HepG2 (cell line): ENCODE measurements at regions not wholly inside any gene's neighbourhood (a gene's known extent, or its start where the extent isn't known, plus 50 kb on each side); places are given as distances from the start of the nearest gene placed in this dataset.

ENCODE experiments used
- ATAC-seq: fragments of 200-7000 bp; cut with Tn5 transposase; 3 replicates; pipeline ENCODE4 v1.9.1; 2020; ENCODE audit warnings: mild to moderate bottlenecking, moderate library complexity
- BruUV-seq: library from RNA; stranded (reverse); fragments of 400-500 nt; replicated peaks from 2 replicates; lab custom pipeline; 2021; lab: Mats Ljungman, UMichigan
- CTCF ChIA-PET: fragments of 300-600 bp; formaldehyde crosslinking; extraction: SDS; loops from one replicate; lab custom pipeline; 2021; ENCODE audit warnings: low total read pairs, inconsistent platforms, low intra/inter-chr PET ratio; lab: Yijun Ruan, JAX
- POLR2A ChIA-PET: fragments of 350-600 bp; sonication (Branson Sonifier 250); formaldehyde crosslinking; loops from one replicate; lab custom pipeline; 2020; ENCODE audit warnings: antibody characterized with exemption, inconsistent platforms; lab: Yijun Ruan, JAX
- DNase-seq: peaks from one replicate; pipeline ENCODE4 v3.0.0-alpha.2; 2015; ENCODE audit warnings: low spot score
- FAIRE-seq: peaks from 3 replicates; lab custom pipeline; 2011; peaks lifted over from hg19 to GRCh38; lab: Jason Lieb, UNC
- H2AFZ ChIP-seq: one replicate; pipeline ENCODE4 v1.6.1; 2011; ENCODE audit warnings: low read length, inconsistent platforms
- H3K27ac ChIP-seq: fragments of 300-600 bp; 3 replicates; pipeline ENCODE4 v1.8.0; 2011; ENCODE audit warnings: mixed run types, mild to moderate bottlenecking, mixed read lengths, low read length, inconsistent platforms; ENCODE audit not compliant: insufficient read depth; ENCODE audit errors: extremely low read length
- H3K27me3 ChIP-seq, 2 experiments: fragments of 200-600 bp in 1 of 2; 2 replicates in 1 of 2; 3 replicates in 1 of 2; pipeline versions ENCODE4 v1.6.0 to v1.8.0; 2011; ENCODE audit warnings: low read length in 2 of 2, mild to moderate bottlenecking in 2 of 2, moderate library complexity in 2 of 2, inconsistent platforms in 1 of 2; ENCODE audit not compliant: insufficient read depth in 2 of 2, control insufficient read depth in 1 of 2
- H3K36me3 ChIP-seq, 2 experiments: fragments of 200-600 bp in 1 of 2; replicated peaks in 1 of 2; 2 replicates in 1 of 2; 3 replicates in 1 of 2; pipeline versions ENCODE4 v1.5.1 to v1.8.0; 2011; ENCODE audit warnings: low read length in 2 of 2, inconsistent platforms in 1 of 2; ENCODE audit not compliant: insufficient read depth in 2 of 2, control insufficient read depth in 1 of 2
- H3K4me1 ChIP-seq: 2 replicates; pipeline ENCODE4 v1.5.1; 2012; ENCODE audit warnings: low read length, inconsistent platforms; ENCODE audit not compliant: insufficient read depth
- H3K4me2 ChIP-seq: 2 replicates; pipeline ENCODE4 v1.6.0; 2011; ENCODE audit warnings: low read depth, low read length, inconsistent platforms
- H3K4me3 ChIP-seq, 3 experiments: fragments of 200-600 bp in 1 of 3; sonication (generic), shearing (Covaris generic) in 1 of 3; replicated peaks in 1 of 3; 2 replicates each; pipeline ENCODE4 v1.5.1; 2011 to 2016; ENCODE audit warnings: low read length in 3 of 3, inconsistent platforms in 2 of 3, low read depth in 2 of 3, mild to moderate bottlenecking in 2 of 3, control low read depth in 1 of 3, mixed read lengths in 1 of 3; ENCODE audit not compliant: insufficient read depth in 1 of 3
- H3K79me2 ChIP-seq: one replicate; pipeline ENCODE4 v1.6.1; 2011; ENCODE audit warnings: low read length, inconsistent platforms; ENCODE audit not compliant: insufficient read depth
- H3K9ac ChIP-seq: 2 replicates; pipeline ENCODE4 v1.6.0; 2011; ENCODE audit warnings: mild to moderate bottlenecking, low read depth, low read length, inconsistent platforms; ENCODE audit not compliant: insufficient read depth
- H3K9me3 ChIP-seq: 2 replicates; pipeline ENCODE4 v1.5.1; 2012; ENCODE audit warnings: mild to moderate bottlenecking, low read length
- H4K20me1 ChIP-seq: 2 replicates; pipeline ENCODE4 v1.6.0; 2011; ENCODE audit warnings: inconsistent platforms, mild to moderate bottlenecking, low read length, moderate library complexity; ENCODE audit not compliant: insufficient read depth
- AGO2 ChIP-seq: fragments of 200-400 bp; formaldehyde crosslinking; optimal IDR thresholded peaks from 2 replicates; pipeline ENCODE3; 2017; ENCODE audit warnings: mild to moderate bottlenecking, low read depth, low read length, moderate library complexity
- ASH2L ChIP-seq: fragments of 300-600, 200-600 bp; sonication (generic); IDR thresholded peaks from 2 replicates; pipeline ENCODE4 v1.7.0; 2017; ENCODE audit warnings: low read depth, mild to moderate bottlenecking, moderate library complexity, mixed read lengths, low read length; ENCODE audit not compliant: insufficient read length
- EZH2 ChIP-seq: conservative IDR thresholded peaks from 2 replicates; pipeline ENCODE4 v1.6.1; 2012; ENCODE audit warnings: mild to moderate bottlenecking, low read depth, low read length, moderate library complexity
- FOSL1 ChIP-seq: sonication (generic); formaldehyde crosslinking; IDR thresholded peaks from 2 replicates; pipeline ENCODE4 v1.9.0; 2021; ENCODE audit warnings: missing genetic modification reagents, borderline replicate concordance
- GPN1 ChIP-seq: sonication (generic); formaldehyde crosslinking; IDR thresholded peaks from 2 replicates; pipeline ENCODE4 v1.5.1; 2020; ENCODE audit warnings: missing genetic modification reagents, borderline replicate concordance
- HOXA9 ChIP-seq: sonication (generic); formaldehyde crosslinking; IDR thresholded peaks from 2 replicates; pipeline ENCODE4 v1.8.1; 2022; ENCODE audit warnings: missing genetic modification reagents, mild to moderate bottlenecking, moderate library complexity, borderline replicate concordance
- JARID2 ChIP-seq: sonication (generic); formaldehyde crosslinking; IDR thresholded peaks from 2 replicates; pipeline ENCODE4 v1.8.1; 2023; ENCODE audit warnings: missing genetic modification reagents, inconsistent platforms; ENCODE audit not compliant: insufficient replicate concordance
- PHF5A ChIP-seq: IDR thresholded peaks from one replicate; pipeline ENCODE4 v1.6.1; 2018; ENCODE audit warnings: low read depth, missing genetic modification reagents; ENCODE audit not compliant: unreplicated experiment
- POLR2AphosphoS2 ChIP-seq: IDR thresholded peaks from 2 replicates; pipeline ENCODE4 v1.6.1; 2011; ENCODE audit warnings: low read depth, low read length, improper control_type of control experiment
- REPIN1 ChIP-seq: sonication (generic); formaldehyde crosslinking; IDR thresholded peaks from 2 replicates; pipeline ENCODE4 v1.8.0; 2022; ENCODE audit warnings: missing genetic modification reagents, low read depth, mild to moderate bottlenecking, borderline replicate concordance
- THAP11 ChIP-seq: IDR thresholded peaks from 2 replicates; pipeline ENCODE4 v1.6.1; 2016; ENCODE audit warnings: missing biosample characterization, missing genetic modification reagents
- ZNF230 ChIP-seq: sonication (generic); formaldehyde crosslinking; IDR thresholded peaks from 2 replicates; pipeline ENCODE4 v1.4.0; 2020; ENCODE audit warnings: mild to moderate bottlenecking, missing genetic modification reagents
- ZNF34 ChIP-seq: sonication (generic); formaldehyde crosslinking; IDR thresholded peaks from 2 replicates; pipeline ENCODE4 v1.4.0; 2020; ENCODE audit warnings: mild to moderate bottlenecking, missing genetic modification reagents, borderline replicate concordance
- ZNF777 ChIP-seq: sonication (generic); formaldehyde crosslinking; IDR thresholded peaks from 2 replicates; pipeline ENCODE4 v1.4.0; 2020; ENCODE audit warnings: missing genetic modification reagents
- ZNF788 ChIP-seq: sonication (generic); formaldehyde crosslinking; IDR thresholded peaks from 2 replicates; pipeline ENCODE4 v1.5.0; 2020; ENCODE audit warnings: mild to moderate bottlenecking, missing genetic modification reagents, borderline replicate concordance
- WGBS: methylation state at CpG from one replicate; pipeline ENCODE4 v1.1.6; 2017; ENCODE audit warnings: low lambda C conversion rate; 5-methylcytosine and 5-hydroxymethylcytosine counted together
- in situ Hi-C: cut with HindIII; loops from 2 replicates; pipeline ENCODE4 v1.10.0; 2017; ENCODE audit warnings: low pct_unique_long_range_greater_than_20kb; ENCODE audit not compliant: extremely low pct_ligation_motif_present
- intact Hi-C: fragments of 100-400 bp; cut with micrococcal nuclease; formaldehyde crosslinking; loops from one replicate; pipeline ENCODE4 v1.10.0; 2022; ENCODE audit not compliant: unreplicated experiment
- TF ChIP-seq, protein P1 (sequence below): sonication (generic); formaldehyde crosslinking; IDR thresholded peaks from 2 replicates; pipeline ENCODE4 v1.5.1; 2020; ENCODE audit warnings: missing genetic modification reagents, mild to moderate bottlenecking, borderline replicate concordance
- TF ChIP-seq, protein P2 (sequence below): IDR thresholded peaks from 2 replicates; pipeline ENCODE4 v1.6.1; 2012; ENCODE audit warnings: inconsistent platforms
- TF ChIP-seq, protein P3 (sequence below): sonication (generic); formaldehyde crosslinking; IDR thresholded peaks from 2 replicates; pipeline ENCODE4 v1.9.0; 2022; ENCODE audit warnings: low read depth, missing genetic modification reagents

DNA sequence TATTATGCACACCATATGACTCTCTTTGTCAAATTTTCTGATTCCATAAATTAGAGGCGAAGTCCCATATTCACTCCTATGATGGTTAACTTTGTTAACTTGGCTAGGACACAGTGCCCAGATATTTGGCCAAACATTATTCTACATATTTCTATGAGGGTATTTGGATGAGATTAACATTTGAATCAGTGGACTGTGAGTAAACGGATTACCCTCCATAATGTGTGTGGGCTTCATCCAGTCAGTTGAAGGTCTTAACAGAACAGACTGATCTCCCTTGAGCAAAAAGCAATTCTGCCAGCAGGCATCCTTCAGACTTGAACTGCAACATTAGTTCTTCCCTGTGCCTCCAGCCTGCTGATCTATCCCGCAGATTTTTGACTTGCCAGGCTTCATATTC is 69.9 kb downstream of the FZD4 start:
- intact Hi-C loops: no loop called here

More for the DNA sequence above, 69.9 kb downstream of the FZD4 start:
- Histone ChIP-seq H3K4me2 (no peak overlapping the region), H3K4me3 (no peak overlapping the region), H3K9me3 (no peaks in the 10 kb centered on the region), H3K36me3 (no peaks in the 10 kb centered on the region), H3K79me2 (no peaks in the 10 kb centered on the region), H3K9ac (no peak overlapping the region), H4K20me1 (no peaks in the 10 kb centered on the region), H3K27me3 (peaks cover 0 to 5% of the 10 kb centered on the region in 2 experiments; a peak in 3 of 5 replicates), H3K4me1 (peaks cover 10% of the 10 kb centered on the region; the same call in 1 of the 2 replicates), H3K27ac (no peak overlapping the region), H2AFZ (no peak overlapping the region)
- BruUV-seq: no TSS peak
- CTCF ChIA-PET: no interaction called here
- POLR2A ChIA-PET: no interaction called here
- TF ChIP-seq HOXA9: no peak
- TF ChIP-seq EZH2: no peak
- no peak for TF ChIP-seq FOSL1
- TF ChIP-seq GPN1: no peak
- TF ChIP-seq, protein P1, sequence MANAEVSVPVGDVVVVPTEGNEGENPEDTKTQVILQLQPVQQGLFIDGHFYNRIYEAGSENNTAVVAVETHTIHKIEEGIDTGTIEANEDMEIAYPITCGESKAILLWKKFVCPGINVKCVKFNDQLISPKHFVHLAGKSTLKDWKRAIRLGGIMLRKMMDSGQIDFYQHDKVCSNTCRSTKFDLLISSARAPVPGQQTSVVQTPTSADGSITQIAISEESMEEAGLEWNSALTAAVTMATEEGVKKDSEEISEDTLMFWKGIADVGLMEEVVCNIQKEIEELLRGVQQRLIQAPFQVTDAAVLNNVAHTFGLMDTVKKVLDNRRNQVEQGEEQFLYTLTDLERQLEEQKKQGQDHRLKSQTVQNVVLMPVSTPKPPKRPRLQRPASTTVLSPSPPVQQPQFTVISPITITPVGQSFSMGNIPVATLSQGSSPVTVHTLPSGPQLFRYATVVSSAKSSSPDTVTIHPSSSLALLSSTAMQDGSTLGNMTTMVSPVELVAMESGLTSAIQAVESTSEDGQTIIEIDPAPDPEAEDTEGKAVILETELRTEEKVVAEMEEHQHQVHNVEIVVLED (CRISPR knock-in tag): no peak
- TF ChIP-seq ZNF788 (CRISPR knock-in tag): no peak
- TF ChIP-seq AGO2: no peak
- no peak for TF ChIP-seq REPIN1
- no peak for TF ChIP-seq ZNF34
- no peak for TF ChIP-seq ASH2L
- TF ChIP-seq, protein P2, sequence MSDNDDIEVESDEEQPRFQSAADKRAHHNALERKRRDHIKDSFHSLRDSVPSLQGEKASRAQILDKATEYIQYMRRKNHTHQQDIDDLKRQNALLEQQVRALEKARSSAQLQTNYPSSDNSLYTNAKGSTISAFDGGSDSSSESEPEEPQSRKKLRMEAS: no peak
- no peak for TF ChIP-seq ZNF230 (CRISPR knock-in tag)
- TF ChIP-seq, protein P3, sequence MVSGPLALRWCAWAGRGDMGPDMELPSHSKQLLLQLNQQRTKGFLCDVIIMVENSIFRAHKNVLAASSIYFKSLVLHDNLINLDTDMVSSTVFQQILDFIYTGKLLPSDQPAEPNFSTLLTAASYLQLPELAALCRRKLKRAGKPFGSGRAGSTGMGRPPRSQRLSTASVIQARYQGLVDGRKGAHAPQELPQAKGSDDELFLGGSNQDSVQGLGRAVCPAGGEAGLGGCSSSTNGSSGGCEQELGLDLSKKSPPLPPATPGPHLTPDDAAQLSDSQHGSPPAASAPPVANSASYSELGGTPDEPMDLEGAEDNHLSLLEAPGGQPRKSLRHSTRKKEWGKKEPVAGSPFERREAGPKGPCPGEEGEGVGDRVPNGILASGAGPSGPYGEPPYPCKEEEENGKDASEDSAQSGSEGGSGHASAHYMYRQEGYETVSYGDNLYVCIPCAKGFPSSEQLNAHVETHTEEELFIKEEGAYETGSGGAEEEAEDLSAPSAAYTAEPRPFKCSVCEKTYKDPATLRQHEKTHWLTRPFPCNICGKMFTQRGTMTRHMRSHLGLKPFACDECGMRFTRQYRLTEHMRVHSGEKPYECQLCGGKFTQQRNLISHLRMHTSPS (CRISPR knock-in tag): no peak
- TF ChIP-seq PHF5A (CRISPR knock-in tag): no peak
- no peak for TF ChIP-seq ZNF777
- TF ChIP-seq THAP11 (CRISPR knock-in tag): no peak
- no peak for TF ChIP-seq JARID2 (CRISPR knock-in tag)
- no peak for TF ChIP-seq POLR2AphosphoS2
- DNase-seq (no peak), ATAC-seq (no peak), FAIRE-seq (no peak)
- in situ Hi-C loops: no loop called here
- 7% methylated on average over 3 of the region's 3 CpGs for WGBS
